ENCODE measurements at regions not wholly inside any gene's neighbourhood (a gene's known extent, or its start where the extent isn't known, plus 50 kb on each side); places are given as distances from the start of the nearest gene placed in this dataset.
"Not testable (repeated sequence)": the region's sequence is repeated elsewhere in the genome, so short reads cannot be mapped to it uniquely, and the experiment has no call there.

DNA sequence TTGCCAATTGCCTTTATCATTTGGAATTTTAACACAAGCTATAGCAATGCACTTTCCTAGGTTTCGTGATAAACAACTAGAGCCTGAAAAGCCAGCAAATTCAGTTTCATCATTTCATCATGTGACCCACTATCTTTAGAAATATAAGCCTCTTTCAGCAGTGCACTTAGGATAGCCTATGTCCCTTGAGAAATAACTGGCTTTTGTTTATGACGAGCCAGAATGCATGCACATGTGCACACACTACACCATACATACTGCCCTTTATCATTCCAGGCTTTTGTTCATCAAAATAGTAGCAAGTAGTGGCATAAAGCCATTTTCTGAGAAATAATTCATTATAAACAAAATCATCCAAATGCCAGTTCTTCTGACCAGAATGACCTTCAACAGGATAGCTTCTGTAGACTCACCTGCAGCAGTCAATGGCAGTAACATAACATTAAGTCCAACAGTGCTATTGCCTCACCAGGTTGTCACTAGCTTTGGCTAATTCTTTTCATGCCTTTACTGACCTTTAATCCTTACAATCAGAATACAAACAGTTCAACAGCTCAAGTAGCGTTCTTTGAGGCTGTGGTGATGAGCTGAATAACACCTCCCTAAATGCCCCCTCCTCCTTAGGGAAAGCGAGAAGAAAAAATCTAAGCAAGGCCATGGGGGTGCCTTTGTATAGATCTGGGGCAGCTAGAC is 132.3 kb upstream of the SMARCA2 start:
- DNase-seq, result no peak

DNA sequence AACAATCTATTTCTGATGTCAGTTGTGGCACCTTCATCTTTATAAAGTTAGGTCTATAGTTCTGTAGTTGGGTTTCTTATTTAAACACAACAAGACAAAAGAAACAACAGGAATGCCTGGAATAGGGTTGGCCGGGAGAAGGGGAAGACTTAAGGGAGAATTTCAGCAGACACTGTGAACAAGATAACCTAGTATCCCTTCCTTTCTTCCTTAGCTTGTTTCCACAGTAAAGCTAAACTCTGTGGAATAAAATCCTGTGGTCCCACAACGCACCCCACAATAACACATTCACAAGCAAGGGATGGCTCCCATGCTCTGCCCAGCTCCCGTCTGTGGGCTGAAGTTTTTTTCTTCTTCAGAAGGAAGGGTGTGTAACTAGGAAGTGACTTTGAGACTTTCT is 124.9 kb upstream of the SMARCA2 start:
- no peak for DNase-seq

DNA sequence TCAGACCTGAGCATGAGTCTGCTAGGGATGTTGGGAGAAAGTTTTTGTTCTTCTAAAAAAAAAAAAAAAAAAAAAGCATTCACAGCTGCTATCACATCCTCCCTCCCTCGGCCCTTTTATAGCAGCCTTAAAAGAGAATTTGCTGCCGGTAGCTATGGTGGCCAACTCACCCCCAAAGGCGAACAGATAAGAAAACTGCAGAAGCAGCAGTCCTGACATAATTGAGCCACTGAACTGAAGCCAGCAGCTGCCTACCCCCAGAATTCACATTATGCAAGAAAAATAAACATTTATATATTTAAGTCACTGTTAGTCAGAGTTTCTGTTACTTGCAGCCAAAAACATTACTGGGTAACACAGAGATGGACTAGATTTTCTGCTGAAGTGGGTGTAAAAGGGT is 124.3 kb upstream of the SMARCA2 start:
- no peak for DNase-seq

DNA sequence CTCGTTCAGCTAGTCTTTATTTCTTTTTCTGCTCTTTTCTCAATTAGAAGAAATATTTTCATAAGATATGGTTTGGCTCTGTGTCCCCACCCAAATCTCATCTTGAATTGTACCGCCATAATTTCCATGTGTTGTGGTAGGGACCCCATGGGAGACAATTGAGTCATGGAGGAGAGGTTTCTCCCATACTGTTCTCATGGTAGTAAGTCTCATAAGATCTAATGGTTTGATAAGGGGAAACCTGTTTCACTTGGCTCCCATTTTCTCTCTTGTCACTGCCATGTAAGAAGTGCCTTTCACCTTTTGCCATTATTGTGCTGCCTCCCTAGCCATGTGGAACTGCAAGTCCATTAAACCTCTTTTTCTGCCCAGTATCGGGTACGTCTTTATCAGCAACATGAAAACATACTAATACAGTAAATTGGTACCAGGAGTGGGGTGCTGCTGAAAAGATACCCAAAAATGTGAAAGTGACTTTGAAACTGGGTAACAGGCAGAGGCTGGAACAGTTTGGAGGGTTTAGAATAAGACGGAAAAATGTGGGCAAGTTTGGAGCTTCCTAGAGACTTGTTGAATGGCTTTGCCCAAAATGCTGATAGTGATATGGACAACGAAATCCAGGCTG is 112.0 kb upstream of the SMARCA2 start:
- not testable (repeated sequence) for DNase-seq

DNA sequence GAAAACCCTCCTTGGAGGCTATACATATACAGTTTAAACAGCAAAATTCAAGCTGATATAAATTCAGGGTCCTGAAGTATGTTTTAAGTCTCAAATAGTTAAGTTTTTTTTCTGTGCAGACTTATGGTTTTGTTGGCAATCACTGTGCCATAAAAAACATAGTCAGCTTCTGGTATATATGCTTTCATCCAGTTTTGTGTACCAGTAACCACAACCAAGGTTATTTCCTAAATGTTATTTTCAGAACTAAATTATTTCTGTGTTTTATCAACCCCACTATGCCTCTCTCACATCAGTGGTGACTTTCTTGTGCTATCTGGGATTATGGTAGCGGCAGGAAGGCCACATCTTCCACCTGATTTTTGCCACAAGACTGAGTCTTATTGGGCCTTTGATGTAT is 107.7 kb upstream of the SMARCA2 start:
- DNase-seq, result no peak

DNA sequence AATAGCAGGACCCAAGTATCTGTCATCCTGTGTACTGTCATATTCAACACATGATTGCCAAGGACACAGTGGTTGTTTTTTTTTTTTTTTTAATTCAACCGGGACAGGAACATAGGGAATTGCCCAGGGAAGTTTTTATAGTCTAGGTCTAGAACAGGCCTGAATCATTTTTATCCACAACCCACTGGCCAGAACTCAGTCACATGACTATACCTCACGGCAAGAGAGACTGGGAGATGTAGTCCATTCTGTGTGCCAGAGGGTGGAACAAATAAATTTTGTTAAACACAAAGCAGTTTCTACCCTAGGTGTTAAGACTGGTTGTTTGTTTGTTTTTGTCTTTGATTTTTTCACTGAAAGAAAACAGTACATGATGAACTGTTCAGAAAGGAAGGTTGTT is 105.8 kb upstream of the SMARCA2 start:
- no peak for DNase-seq

DNA sequence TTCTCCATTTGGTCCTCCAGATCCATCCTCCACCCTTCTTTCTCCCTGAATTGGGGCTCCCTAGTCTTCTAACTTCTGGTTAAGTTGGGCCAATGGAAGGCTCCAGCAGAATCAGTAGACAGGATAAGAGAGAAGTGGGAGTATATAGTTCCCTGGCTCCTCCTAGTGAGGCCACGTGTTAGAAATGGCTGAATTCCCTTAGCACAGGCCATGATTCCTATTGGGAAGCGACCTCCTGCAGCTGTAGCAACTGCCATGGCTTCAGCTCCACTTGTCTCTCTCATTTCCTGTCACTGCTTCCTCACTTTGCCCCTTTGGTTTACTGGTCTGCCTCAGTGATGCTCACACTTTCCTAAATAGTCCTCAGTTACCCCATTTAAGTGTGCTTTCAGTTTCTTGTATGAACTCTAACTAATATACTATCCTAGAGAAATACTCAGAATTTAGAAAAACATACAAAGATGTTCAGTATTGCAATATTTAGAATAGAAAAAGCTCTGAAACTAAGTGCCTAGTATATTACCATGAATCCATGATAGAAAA is 104.8 kb upstream of the SMARCA2 start:
- no peak for DNase-seq

DNA sequence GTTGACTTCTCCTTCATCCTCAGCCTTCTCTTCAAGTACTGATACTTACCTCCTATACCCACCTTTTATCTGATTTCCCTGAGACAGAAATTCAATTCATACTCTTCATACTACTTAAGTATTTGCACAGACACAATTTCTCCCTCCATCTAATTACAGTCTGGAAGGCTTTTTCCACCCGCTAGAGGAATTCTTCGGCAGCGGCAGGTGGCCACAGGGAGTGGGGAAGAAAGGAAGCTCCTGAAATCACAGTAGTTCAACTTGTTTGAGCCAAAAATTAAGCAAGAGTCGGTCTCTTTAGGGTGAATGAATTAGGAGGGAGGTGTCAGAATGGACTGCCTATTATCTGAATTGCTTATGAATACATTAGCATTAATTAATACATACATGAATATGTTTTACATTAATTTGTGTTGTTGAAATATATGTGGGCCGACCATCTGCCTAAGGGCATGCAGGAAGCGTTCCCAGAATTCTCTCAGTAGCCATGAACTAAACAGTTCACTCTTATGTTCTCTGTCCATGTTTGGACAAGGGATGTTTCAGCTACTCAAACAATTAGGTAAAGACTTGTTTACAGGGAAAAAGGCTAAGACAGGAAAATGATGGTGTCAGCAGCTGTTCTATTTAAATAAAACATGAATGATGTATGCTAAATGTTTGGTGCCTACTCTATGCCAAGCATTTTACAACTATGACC is 101.4 kb upstream of the SMARCA2 start:
- no peak for DNase-seq

DNA sequence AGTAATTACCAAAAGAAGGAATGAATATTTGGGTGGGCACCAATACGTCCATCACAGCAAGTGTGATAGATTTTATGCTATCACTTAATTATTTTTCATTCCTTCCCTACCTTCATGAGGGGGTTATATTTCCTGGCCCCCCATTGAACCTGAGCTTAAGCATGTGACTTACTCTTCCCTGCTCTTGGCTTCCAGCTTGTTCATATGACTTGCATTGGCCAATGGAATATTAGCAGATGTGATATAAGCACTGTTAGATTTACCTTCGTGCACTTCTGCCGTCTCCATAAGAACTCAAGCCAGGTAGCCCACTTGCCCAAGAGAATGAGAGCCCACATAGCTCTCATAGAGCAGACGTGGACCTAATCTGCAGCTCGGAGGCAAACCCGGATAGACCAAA is 99.1 kb upstream of the SMARCA2 start:
- no peak for DNase-seq

DNA sequence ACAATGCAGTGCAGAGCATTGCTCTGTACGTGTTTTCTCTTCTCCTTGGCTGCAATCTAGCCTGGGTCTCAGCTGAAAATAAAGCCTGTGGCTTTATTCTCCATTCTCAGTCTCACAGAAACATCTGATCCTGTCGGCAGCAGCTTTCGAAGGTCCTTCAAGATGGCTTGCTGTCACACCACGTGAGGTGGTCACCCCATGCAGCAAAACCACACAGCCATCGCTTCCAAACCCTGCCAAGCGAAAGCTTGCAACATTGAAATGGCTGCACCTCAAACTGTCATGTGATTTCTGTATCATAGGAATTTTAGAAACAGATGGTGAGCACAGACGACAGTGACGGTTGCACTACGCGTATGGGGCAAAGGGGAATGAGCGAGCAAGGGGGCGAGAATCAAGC is 98.5 kb upstream of the SMARCA2 start:
- DNase-seq, result no peak

DNA sequence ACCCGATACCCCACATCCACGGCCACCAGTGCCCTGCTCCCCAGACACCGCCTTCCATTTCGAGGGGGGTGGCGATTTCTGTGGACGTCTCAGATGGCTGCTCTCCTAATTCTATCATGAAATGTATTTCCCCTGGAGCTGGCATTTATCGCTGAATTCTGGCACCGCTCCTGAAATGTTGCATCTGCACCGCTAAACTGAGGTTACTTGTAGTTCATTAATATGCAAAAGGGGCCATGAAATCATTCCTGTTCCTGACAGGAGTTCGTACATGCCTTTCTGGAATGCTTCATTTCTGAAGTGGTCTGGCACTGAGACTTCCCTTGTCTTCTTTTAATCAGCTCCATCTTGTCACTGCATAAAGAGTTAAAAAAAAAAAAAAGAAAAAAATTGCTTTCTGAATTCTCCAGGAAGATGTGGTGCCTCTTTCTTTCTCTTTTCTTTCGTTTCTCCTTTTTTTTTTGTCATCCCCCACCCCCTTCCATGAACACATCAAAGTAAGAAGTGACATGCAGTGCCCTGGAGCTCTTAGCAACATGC is 97.7 kb upstream of the SMARCA2 start:
- DNase-seq, result no peak

DNA sequence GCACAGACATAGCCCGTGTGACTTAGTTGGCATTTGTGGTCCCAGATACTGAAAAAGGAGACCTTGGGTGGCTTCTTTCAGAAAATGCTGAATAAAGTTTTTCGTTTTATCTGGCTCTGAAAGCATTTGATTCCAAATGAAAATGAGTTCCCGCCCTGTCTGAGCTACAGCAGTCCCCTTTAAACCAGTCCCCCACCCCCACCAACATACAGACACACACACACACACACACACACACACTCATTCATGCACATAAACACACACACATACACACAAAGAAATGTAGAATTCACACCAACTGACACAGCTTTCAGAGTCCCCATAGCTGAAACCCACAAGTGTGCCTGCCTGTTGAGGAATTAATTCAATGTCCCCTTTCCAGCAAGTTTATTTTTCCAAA is 97.0 kb upstream of the SMARCA2 start:
- DNase-seq, result no peak

DNA sequence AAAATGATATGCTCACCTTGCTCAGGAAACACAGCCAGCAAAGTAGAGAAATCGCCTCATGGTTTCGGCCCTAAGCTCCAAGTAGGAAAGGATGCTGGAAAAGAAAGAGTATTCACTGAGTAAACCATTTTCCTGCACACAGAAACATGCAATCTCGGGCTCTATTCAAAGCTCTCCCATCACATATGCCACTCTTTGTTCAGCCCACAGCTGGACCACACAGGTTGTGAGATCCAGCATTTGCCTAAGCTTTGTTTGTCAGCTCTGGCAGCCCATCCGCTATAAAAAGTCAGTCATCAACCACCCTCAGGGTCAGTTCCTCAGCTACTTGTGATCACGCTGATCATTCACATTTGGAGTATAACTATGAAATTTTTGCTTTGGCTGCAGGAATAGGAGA is 96.5 kb upstream of the SMARCA2 start:
- DNase-seq, result no peak

DNA sequence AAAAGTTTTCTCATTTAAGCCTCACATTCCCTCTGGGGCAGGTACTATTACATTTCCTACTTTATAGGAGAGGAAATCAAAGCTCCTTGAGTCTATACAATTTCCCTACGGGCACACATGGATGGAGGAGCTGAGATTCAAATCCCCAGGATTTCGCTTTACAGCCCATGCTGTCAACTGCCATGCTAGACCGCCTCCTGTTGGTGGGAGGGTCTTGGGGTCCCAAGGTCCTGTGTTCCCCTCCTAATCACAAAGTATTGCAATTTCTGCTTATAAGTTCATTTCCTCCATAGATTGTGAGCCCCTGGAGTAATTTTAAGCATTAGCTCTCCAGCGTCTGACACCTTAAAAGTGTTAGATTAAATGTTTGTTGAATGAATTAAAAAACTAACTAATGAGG is 95.9 kb upstream of the SMARCA2 start:
- DNase-seq, result no peak

DNA sequence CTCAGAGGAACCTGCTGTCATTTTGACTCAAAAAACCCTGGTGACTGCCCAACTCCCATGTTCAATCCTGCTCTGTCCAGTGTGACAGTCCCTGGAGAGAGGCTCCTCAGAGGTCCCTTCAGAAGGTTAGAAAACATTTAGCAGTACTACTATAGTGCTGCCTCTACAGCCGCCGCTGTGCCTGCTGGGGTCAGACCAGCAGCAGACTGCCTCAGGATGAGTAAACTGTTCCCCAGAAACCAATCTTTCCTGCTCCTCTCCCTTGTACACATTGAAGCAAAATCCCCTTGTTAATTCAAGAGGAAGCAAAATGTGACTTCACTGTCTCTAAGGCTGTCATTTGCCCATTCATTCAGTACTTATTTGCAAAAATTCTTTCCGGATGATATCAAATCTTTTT is 94.8 kb upstream of the SMARCA2 start:
- no peak for DNase-seq

DNA sequence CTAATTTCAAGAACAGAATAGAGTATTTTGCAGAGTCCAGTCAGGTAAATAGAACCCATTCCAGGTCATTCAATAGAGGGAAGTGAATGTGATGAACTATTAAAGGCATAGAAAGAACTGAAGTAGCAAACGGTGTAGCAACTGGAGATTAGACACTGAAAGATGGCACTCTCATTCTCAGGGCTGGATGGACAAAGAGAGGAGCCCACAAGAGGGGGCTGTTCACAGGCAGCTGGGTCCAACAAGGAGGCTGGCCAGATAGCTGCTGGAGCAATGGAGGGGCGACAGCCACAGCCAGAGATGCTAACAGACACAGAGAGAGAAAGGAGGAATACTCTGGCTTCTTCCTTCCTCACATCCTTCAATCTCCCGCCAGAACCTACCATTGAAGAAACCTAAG is 93.1 kb upstream of the SMARCA2 start:
- no peak for DNase-seq

DNA sequence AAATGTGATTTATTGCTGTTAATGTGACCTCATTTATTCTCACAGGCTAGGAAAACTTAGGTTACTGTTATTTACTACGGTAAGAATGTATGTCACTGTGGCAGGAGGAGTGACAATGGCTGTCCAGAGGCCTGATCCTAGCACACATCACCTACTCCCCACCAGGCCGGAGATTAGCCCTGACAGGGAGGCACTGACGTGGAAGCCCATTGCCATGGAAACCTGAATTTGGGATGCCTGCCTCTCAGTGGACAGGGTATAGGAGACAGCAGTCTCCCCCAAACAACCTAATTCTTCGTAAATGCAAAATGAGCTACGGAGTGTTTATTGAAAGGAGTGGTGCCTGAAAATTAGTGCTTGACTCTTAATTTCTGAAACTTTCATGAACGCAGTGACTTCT is 87.6 kb upstream of the SMARCA2 start:
- DNase-seq, result no peak

DNA sequence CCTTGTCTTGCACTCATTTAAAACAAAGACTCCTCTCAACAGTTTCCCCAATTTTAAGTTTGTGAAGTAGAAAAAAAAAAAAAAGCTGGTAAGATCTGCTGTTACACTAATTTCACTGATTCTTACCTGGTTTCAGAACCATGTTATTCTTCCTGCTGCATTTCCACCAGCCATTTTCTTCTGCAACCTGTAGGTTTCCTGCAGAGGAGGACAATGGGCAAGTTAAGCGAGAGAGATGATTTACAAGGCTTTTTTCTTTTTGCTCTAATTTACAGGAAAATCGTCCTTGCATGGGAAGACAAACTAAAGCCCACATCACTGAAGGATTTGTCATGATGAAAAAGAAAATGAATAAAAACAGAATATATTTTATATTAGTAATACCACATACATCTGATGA is 86.0 kb upstream of the SMARCA2 start:
- DNase-seq, result no peak

DNA sequence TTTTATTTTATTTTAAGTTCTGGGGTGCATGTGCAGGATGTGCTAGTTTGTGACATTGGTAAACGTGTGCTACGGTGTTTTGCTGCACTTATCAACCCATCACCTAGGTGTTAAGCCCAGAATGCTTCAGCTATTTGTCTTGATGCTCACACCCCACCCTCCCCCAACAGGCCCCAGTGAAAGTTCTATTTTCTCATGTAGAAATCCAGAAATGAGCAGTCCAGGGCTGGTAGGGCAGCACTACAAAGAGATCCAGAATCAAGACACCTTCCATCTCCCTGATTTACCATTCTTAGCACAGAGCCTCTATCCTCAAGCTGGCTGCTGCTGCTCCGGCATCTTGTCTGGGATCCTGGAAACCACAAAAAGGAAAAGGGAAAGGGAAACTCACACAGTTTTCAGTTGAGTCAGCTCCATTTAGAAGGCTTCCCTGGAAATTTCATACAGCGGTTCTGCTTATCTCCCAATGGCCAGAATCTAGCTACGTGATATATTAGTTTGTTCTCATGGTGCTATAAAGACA is 85.4 kb upstream of the SMARCA2 start:
- no peak for DNase-seq

DNA sequence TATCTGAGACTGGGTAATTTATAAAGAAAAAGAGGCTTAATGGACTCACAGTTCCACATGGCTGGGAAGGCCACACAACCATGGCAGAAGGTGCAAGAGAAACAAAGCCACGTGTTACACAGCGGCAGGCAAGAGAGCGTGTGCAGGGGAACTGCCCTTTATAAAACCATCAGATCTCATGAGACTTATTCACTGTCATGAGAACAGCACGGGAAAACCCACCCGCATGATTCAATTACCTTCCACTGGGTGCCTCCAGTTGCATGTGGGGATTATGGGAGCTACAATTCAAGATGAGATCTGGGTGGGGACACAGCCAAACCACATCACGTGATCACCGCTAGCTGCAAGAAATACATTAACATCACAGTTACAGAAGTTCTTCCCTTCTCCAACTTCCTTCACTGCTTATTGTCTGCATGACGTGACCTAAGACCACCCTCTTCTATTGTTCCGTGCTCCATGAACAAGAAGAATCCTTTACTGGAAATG is 84.9 kb upstream of the SMARCA2 start:
- not testable (repeated sequence) for DNase-seq

DNA sequence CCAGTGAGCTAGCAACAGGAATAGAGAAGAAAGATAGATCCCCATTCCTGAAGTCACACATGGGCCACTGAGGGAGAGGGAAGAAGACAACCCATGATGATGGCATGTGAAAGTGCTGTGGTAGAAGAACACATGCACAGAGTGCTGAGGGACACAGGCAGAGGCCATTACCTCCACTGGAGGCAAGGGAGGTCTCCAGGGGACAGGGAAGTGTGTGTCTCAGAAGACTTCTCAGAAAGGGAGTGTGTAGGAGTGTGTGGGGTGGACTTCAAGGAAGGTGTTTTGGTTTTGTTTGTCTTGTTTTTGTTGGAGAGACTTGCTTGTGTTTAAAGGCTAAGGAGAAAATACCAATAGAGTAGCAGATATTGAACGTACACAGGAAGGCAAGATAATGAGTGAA is 77.0 kb upstream of the SMARCA2 start:
- DNase-seq, result no peak

DNA sequence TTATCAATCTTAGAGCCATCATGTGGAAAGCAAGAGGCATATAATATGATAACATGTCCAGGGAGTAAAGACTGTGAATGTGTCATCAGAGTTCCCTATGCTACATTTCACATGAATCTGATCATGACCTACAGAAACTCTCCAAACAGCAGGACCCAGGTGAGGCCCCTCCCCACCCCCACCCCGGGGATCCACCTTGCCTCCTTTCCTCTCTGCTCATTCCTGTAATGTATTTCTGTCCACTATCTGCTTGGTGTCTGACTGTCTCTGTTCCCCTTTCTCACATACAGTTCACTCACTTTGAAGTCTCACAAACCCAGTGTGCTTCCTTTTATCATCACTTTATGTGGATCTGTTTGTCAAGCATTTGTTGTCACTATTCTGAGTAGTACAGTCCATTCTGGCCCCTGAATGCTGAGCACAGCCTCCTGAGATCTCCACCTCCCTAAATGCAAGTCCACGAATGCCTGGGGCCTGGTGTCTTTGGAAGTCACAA is 76.4 kb upstream of the SMARCA2 start:
- DNase-seq, result no peak

DNA sequence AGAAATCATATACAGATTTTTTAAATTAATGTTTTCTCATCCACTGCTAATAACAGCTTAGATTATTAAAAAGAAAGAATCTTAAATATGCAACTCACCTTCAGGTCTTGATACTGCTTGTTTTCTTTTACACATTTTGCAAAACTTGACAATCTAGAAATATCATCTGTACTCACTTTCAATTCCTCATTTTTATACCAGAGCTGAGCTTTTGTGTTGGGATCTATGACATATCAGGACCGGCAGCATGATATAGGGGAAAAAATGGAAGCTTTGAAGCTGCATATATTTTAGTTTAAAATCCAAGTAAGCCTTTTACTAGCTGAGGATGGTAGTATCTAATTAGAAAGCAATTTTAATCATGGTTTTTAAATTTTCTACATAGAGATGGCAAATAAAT is 75.7 kb upstream of the SMARCA2 start:
- DNase-seq, result no peak
